Common myeloid progenitor, CD34-positive (primary cell): ENCODE measurements at regions not wholly inside any gene's neighbourhood (a gene's known extent, or its start where the extent isn't known, plus 50 kb on each side); places are given as distances from the start of the nearest gene placed in this dataset.

Experiments used
- CTCF ChIA-PET: fragments of 350-600 bp; sonication (Branson Sonifier 250); formaldehyde crosslinking; loops from one replicate; lab custom pipeline; 2021; ENCODE audit warnings: antibody characterized with exemption; lab: Charles Lee
- POLR2A ChIA-PET: fragments of 350-600 bp; sonication (Branson Sonifier 250); formaldehyde crosslinking; loops from one replicate; lab custom pipeline; 2021; ENCODE audit warnings: antibody characterized with exemption; lab: Charles Lee
- DNase-seq, 3 donors: peaks; one replicate each; pipeline versions ENCODE4 v3.0.0 to v3.0.0-alpha.2; 2013
- H3K27ac ChIP-seq, 2 experiments: 1 replicate in 1 of 2; 2 replicates in 1 of 2; pipeline ENCODE4 v1.7.0; 2013; ENCODE audit warnings: inconsistent platforms in 2 of 2, low read length in 2 of 2, mild to moderate bottlenecking in 2 of 2, low read depth in 1 of 2, moderate library complexity in 1 of 2; ENCODE audit not compliant: severe bottlenecking in 2 of 2, insufficient read depth in 1 of 2, poor library complexity in 1 of 2
- H3K27me3 ChIP-seq, 5 experiments: replicated peaks in 2 of 5; 1 replicate in 3 of 5; 2 replicates in 2 of 5; pipeline versions ENCODE4 v1.6.1 to v1.7.0; 2013; ENCODE audit warnings: low read length in 4 of 5, mild to moderate bottlenecking in 2 of 5, moderate library complexity in 2 of 5, inconsistent platforms in 1 of 5; ENCODE audit not compliant: insufficient read depth in 5 of 5, control insufficient read depth in 4 of 5
- H3K36me3 ChIP-seq, 4 experiments: 1 replicate in 2 of 4; 2 replicates in 2 of 4; pipeline versions ENCODE4 v1.6.1 to v1.7.0; 2013; ENCODE audit warnings: low read length in 3 of 4, control low read depth in 1 of 4, mild to moderate bottlenecking in 1 of 4; ENCODE audit not compliant: control insufficient read depth in 4 of 4, insufficient read depth in 4 of 4
- H3K4me1 ChIP-seq, 4 experiments: 1 replicate in 3 of 4; 2 replicates in 1 of 4; pipeline versions ENCODE4 v1.6.1 to v1.7.1; 2013; ENCODE audit warnings: low read length in 3 of 4, mild to moderate bottlenecking in 3 of 4, control low read depth in 1 of 4, inconsistent platforms in 1 of 4, moderate library complexity in 1 of 4; ENCODE audit not compliant: control insufficient read depth in 4 of 4, insufficient read depth in 4 of 4; ENCODE audit errors: control extremely low read depth in 1 of 4
- H3K4me3 ChIP-seq, 7 experiments: 1 replicate in 4 of 7; 2 replicates in 3 of 7; pipeline versions ENCODE4 v1.5.1 to v1.7.0; 2013; ENCODE audit warnings: mild to moderate bottlenecking in 7 of 7, low read length in 6 of 7, moderate library complexity in 6 of 7, inconsistent platforms in 2 of 7, low read depth in 2 of 7, control low read depth in 1 of 7; ENCODE audit not compliant: insufficient read depth in 4 of 7, control insufficient read depth in 1 of 7; ENCODE audit errors: extremely low read depth in 1 of 7
- H3K9me3 ChIP-seq, 5 experiments: 1 replicate in 4 of 5; 2 replicates in 1 of 5; pipeline versions ENCODE4 v1.6.1 to v1.7.1; 2013; ENCODE audit warnings: low read length in 4 of 5, mild to moderate bottlenecking in 2 of 5, inconsistent platforms in 1 of 5, low read depth in 1 of 5, moderate library complexity in 1 of 5; ENCODE audit not compliant: control insufficient read depth in 4 of 5, insufficient read depth in 2 of 5; ENCODE audit errors: control extremely low read depth in 1 of 5
- WGBS: methylation state at CpG from one replicate; pipeline ENCODE4 v1.1.5; 2013; ENCODE audit not compliant: insufficient coverage; 5-methylcytosine and 5-hydroxymethylcytosine counted together

DNA sequence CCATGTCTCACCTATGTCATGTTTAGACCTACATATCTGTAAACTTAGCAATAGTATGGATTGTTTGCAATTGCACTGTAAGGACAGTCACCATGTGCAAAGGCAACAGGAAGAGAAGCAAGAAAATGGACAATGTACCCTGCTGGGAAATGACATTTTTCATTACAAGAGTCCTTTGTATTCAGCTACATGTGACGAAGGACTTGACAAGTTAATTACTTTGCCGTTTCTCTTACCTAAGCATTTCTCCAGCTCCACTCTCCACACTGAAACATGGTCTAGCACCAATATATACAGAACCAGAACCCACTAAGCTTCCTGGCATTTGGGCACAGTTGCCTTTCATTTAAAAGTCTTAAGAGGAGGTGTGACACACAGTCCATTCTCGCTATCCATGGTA, 76.6 kb upstream of the PFKP start:
- 81% methylated on average over 3 of the region's 3 CpGs for WGBS
- H3K27me3 ChIP-seq: peaks cover 0 to 18% (median 0%) of the 10 kb centered on the region in 5 experiments
- no peak for DNase-seq
- H3K36me3 ChIP-seq: no peaks in the 10 kb centered on the region
- H3K4me3 ChIP-seq: no peak overlapping the region
- ChIA-PET POLR2A (no interaction called here), CTCF (no interaction called here)
- peaks cover 0 to 12% (median 3%) of the 10 kb centered on the region in 5 experiments for H3K9me3 ChIP-seq
- H3K27ac ChIP-seq: no peak overlapping the region
- H3K4me1 ChIP-seq: peaks cover 0 to 12% (median 3%) of the 10 kb centered on the region in 4 experiments

DNA sequence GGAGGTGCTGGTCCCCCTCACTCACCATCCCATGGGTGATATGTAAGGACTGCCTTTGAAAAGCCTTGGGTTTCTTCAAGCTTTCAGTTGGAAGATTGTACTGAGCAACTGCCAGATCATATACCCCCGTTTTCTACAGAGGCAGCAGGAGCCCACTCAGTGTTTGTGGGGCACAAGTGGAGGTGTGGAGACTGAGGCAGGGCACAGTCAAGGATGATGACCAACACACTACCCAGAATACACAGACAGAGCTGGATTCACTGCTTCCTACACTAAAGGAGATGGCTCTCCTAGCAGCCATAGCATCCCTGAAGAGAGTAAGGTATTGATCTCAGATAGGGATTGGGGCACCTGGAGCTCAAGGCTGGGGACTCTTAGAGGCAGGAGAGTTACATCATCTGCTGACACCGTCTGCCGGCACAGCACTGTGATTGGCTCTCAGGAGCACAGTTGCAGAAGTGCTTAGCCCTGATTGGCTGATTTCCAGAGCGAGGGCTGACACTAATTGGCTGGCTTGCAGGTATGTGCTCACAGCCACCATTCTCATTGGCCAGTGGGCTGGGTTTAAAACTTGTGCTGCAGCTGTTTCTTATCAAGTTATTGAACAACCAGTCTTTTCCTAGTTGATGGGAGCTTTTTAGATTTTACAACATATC, 77.9 kb upstream of the PFKP start:
- DNase-seq: no peak
- 88% methylated on average over 4 of the region's 4 CpGs for WGBS
- no peak overlapping the region for H3K27ac ChIP-seq
- H3K9me3 ChIP-seq: peaks cover 0 to 12% (median 3%) of the 10 kb centered on the region in 5 experiments
- ChIA-PET CTCF (no interaction called here), POLR2A (no interaction called here)
- no peak overlapping the region for H3K4me3 ChIP-seq
- H3K27me3 ChIP-seq: peaks cover 0 to 25% (median 8%) of the 10 kb centered on the region in 5 experiments
- H3K4me1 ChIP-seq: peaks cover 0 to 14% (median 3%) of the 10 kb centered on the region in 4 experiments
- H3K36me3 ChIP-seq: no peaks in the 10 kb centered on the region

DNA sequence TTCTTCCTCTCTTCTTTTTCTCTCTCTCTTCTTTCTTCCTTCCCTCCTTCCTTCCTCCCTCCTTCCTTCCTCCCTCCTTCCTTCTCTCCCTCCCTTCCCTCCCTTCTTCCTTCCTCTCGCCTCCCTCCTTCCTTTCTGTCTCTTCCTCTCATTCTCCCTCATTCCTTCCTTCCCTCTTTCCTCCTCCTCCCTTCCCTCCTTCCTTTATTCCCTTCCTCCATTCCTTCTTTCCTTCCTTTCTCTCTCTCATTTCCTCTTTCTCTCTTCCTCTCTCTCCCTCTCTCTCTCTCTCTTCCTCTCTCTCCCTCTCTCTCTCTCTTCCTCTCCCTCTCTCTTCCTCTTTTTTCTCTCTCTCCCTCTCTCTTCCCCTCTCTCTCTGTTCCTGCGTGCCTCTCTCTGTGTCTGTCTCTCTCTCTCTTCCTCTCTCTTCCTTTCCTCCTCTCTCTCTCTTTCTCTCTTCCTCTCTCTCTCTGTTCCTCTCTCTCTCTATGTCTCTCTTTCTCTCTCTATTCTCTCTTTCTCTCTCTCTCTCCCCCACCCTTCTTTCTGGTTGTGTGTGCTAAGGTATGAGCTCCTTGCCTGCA, 80.1 kb upstream of the PFKP start:
- WGBS: 42% methylated on average over 2 of the region's 2 CpGs
- Histone ChIP-seq H3K36me3 (no peaks in the 10 kb centered on the region), H3K27ac (no peak overlapping the region), H3K27me3 (peaks cover 0 to 22% (median 7%) of the 10 kb centered on the region in 5 experiments), H3K4me3 (no peak overlapping the region), H3K9me3 (peaks cover 0 to 12% (median 3%) of the 10 kb centered on the region in 5 experiments), H3K4me1 (peaks cover 0 to 14% (median 3%) of the 10 kb centered on the region in 4 experiments)
- CTCF ChIA-PET: interaction anchor here (0.6 kb wide), 1 partner anchor 715 kb away, joined by 4 read pairs; no protein-coding TSS in a partner anchor
- no peak for DNase-seq
- POLR2A ChIA-PET: interaction anchor here (0.9 kb wide), 1 partner anchor 1833 kb away, joined by 5 read pairs; no protein-coding TSS in a partner anchor

DNA sequence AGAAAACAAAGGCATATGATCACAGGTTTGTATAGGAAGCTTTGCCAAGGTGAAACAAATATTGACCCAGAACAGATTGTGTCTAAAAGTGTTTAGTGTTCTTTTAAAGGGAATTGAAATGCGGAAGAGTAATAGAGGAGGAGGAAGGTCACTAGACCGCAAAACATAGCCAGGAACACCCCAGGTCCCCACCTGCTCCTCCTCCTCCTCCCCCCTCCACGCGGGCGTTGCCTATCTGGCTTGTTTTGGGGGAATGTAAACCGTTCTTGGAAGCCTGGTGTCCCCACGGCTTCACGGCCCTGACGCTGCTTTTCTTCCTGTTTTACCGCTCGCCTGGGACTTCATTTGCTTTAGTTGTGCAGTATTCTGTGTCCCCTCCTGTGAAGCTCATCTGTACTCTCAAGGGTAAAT, 81.0 kb upstream of the PFKP start:
- WGBS: 18% methylated on average over 6 of the region's 11 CpGs
- H3K9me3 ChIP-seq: peaks cover 0 to 12% (median 3%) of the 10 kb centered on the region in 5 experiments
- H3K4me1 ChIP-seq: peaks cover 0 to 14% (median 3%) of the 10 kb centered on the region in 4 experiments
- CTCF ChIA-PET: no interaction called here
- POLR2A ChIA-PET: no interaction called here
- H3K4me3 ChIP-seq: peak overlapping the region in 3 of 7 experiments; percentile 24 to 74 (median 28)
- DNase-seq: peak; percentile 17 to 40 (median 38)
- H3K27ac ChIP-seq: no peak overlapping the region
- no peaks in the 10 kb centered on the region for H3K36me3 ChIP-seq
- peaks cover 0 to 22% (median 7%) of the 10 kb centered on the region in 5 experiments for H3K27me3 ChIP-seq

DNA sequence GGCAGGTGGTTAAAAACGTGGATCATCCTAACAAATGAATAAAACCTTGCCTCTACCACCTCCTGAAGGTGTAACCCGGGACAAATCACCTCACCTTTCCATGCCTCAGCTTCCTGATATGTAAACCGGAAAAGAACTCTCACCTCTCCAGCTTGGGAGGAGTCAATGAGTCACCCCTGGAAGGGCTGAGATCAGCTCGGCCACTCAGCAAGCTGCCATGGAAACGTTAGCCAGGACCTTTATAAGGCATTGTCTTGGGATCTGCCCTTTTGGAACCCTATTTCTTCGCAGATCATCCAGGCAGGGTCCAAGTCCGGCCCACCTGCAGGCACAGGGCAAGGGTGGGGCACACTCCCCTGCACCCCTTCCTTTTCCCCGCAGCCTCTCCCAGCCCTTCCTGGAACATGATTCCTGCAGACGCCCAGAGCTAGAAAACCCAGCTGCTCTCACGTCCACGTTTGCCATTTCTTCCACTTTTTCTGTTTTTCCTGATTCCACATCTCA, 81.6 kb upstream of the PFKP start:
- POLR2A ChIA-PET: no interaction called here
- WGBS: 46% methylated on average over 11 of the region's 11 CpGs
- peaks cover 0 to 12% (median 3%) of the 10 kb centered on the region in 5 experiments for H3K9me3 ChIP-seq
- H3K27ac ChIP-seq: no peak overlapping the region
- CTCF ChIA-PET: interaction anchor here (1.6 kb wide), 1 partner anchor 57 kb away, joined by 4 read pairs; no protein-coding TSS in a partner anchor
- H3K27me3 ChIP-seq: peaks cover 0 to 22% (median 7%) of the 10 kb centered on the region in 5 experiments
- peak in 1 of 3 donors; percentile 8 for DNase-seq
- H3K4me3 ChIP-seq: peak overlapping the region in 2 of 7 experiments; percentile 5 to 74
- no peaks in the 10 kb centered on the region for H3K36me3 ChIP-seq
- H3K4me1 ChIP-seq: peaks cover 0 to 14% (median 5%) of the 10 kb centered on the region in 4 experiments

DNA sequence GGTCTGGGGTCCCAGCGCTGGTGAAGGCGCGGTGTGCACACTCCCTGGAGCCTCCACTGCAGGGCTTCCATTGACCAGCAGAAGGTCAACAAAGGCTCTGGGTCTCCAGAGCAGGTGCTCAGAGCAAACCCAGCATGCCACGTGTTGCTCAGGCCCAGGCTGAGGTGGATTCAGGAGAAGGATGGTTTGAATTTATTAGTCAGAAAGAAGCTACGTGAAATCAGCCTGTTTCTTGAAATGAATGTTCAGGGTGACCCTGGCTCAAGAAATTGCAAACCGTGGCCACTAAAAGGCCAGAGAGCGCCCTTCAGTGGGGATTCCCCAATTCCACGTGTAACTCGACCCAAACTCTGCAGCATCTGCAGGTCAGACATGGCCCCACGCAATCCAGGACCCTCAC, 82.7 kb upstream of the PFKP start:
- ChIA-PET CTCF (interaction anchor here (1.6 kb wide), 1 partner anchor 58 kb away, joined by 4 read pairs; no protein-coding TSS in a partner anchor), POLR2A (no interaction called here)
- no peak overlapping the region for H3K4me3 ChIP-seq
- DNase-seq: no peak
- peaks cover 0 to 14% (median 5%) of the 10 kb centered on the region in 4 experiments for H3K4me1 ChIP-seq
- H3K9me3 ChIP-seq: peaks cover 0 to 10% (median 3%) of the 10 kb centered on the region in 5 experiments
- H3K36me3 ChIP-seq: no peaks in the 10 kb centered on the region
- H3K27ac ChIP-seq: no peak overlapping the region
- 94% methylated on average over 9 of the region's 10 CpGs for WGBS
- H3K27me3 ChIP-seq: peaks cover 0 to 22% (median 7%) of the 10 kb centered on the region in 5 experiments
